GM23338 (cell line): ENCODE measurements at regions not wholly inside any gene's neighbourhood (a gene's known extent, or its start where the extent isn't known, plus 50 kb on each side); places are given as distances from the start of the nearest gene placed in this dataset.

Experiments
- ATAC-seq: fragments of 200-7000 bp; cut with Tn5 transposase; 3 replicates; pipeline ENCODE4 v1.9.1; 2020
- DNase-seq: peaks from one replicate; pipeline ENCODE4 v3.0.0-alpha.2; 2015; ENCODE audit warnings: low spot score
- H2AFZ ChIP-seq: fragments of 200-600 bp; sonication (generic); 2 replicates; pipeline ENCODE4 v1.8.0; 2016; ENCODE audit warnings: antibody characterized with exemption, mild to moderate bottlenecking, moderate library complexity
- H3F3A ChIP-seq: fragments of 200-600 bp; sonication (generic); replicated peaks from 2 replicates; pipeline ENCODE4 v1.8.0; 2017; ENCODE audit warnings: antibody characterized with exemption, mixed run types, low read depth
- H3K27ac ChIP-seq: fragments of 200-600 bp; sonication (generic); 2 replicates; pipeline ENCODE4 v1.6.1; 2016; ENCODE audit warnings: low read depth
- H3K27me3 ChIP-seq: fragments of 200-600 bp; sonication (generic); 2 replicates; pipeline ENCODE4 v1.8.0; 2016; ENCODE audit warnings: mild to moderate bottlenecking, mixed run types, moderate library complexity; ENCODE audit not compliant: insufficient read depth
- H3K36me3 ChIP-seq: fragments of 200-600 bp; sonication (generic); 2 replicates; pipeline ENCODE4 v1.8.0; 2016; ENCODE audit warnings: mild to moderate bottlenecking; ENCODE audit not compliant: insufficient read depth
- H3K4me1 ChIP-seq: fragments of 200-600 bp; sonication (generic); 2 replicates; pipeline ENCODE4 v1.8.0; 2016; ENCODE audit warnings: mild to moderate bottlenecking, moderate library complexity; ENCODE audit not compliant: insufficient read depth
- H3K4me2 ChIP-seq: fragments of 200-600 bp; sonication (generic); 2 replicates; pipeline ENCODE4 v1.7.1; 2017; ENCODE audit warnings: mixed run types
- H3K4me3 ChIP-seq: fragments of 200-600 bp; sonication (generic); 2 replicates; pipeline ENCODE4 v1.6.1; 2016; ENCODE audit warnings: mixed run types
- H3K79me2 ChIP-seq: fragments of 200-600 bp; sonication (generic); replicated peaks from 2 replicates; pipeline ENCODE4 v1.8.0; 2017; ENCODE audit warnings: mild to moderate bottlenecking; ENCODE audit not compliant: insufficient read depth
- H3K9me2 ChIP-seq: fragments of 200-600 bp; sonication (generic); 2 replicates; pipeline ENCODE4 v1.8.0; 2017; ENCODE audit not compliant: insufficient read depth
- H4K20me1 ChIP-seq: fragments of 200-600 bp; sonication (generic); replicated peaks from 2 replicates; pipeline ENCODE4 v1.8.0; 2017; ENCODE audit warnings: mild to moderate bottlenecking; ENCODE audit not compliant: insufficient read depth
- H3K27ac Mint-ChIP-seq: 2 replicates; pipeline ENCODE4 v1.8.0; 2020; ENCODE audit warnings: inconsistent platforms, mild to moderate bottlenecking, moderate library complexity, mixed read lengths
- H3K27me3 Mint-ChIP-seq: 3 replicates; pipeline ENCODE4 v1.8.0; 2022; ENCODE audit warnings: low read depth, mild to moderate bottlenecking, moderate library complexity, mixed read lengths, inconsistent platforms; ENCODE audit not compliant: insufficient read depth, poor library complexity
- H3K36me3 Mint-ChIP-seq: 3 replicates; pipeline ENCODE4 v1.8.0; 2021; ENCODE audit warnings: low read depth, mild to moderate bottlenecking, inconsistent platforms, moderate library complexity, mixed read lengths
- H3K4me1 Mint-ChIP-seq: 3 replicates; pipeline ENCODE4 v1.8.0; 2020; ENCODE audit warnings: mild to moderate bottlenecking, inconsistent platforms, mixed read lengths
- H3K4me3 Mint-ChIP-seq: 3 replicates; pipeline ENCODE4 v1.8.0; 2021; ENCODE audit warnings: moderate library complexity, mild to moderate bottlenecking, inconsistent platforms, mixed read lengths
- H3K9me3 Mint-ChIP-seq: 3 replicates; pipeline ENCODE4 v1.8.0; 2020; ENCODE audit warnings: moderate library complexity, mild to moderate bottlenecking, inconsistent platforms, mixed read lengths
- CREB1 ChIP-seq: fragments of 250-450 bp; sonication (Bioruptor Pico); IDR thresholded peaks from 2 replicates; pipeline ENCODE4 v1.5.0; 2020; ENCODE audit warnings: low read depth, mild to moderate bottlenecking, moderate library complexity
- ETS1 ChIP-seq: IDR thresholded peaks from 2 replicates; pipeline ENCODE4 v1.6.1; 2016; ENCODE audit warnings: antibody characterized with exemption
- EZH2phosphoT487 ChIP-seq: fragments of 200-600 bp; sonication (generic); IDR thresholded peaks from one replicate; pipeline ENCODE4 v1.8.1; 2018; ENCODE audit warnings: antibody characterized with exemption; ENCODE audit not compliant: unreplicated experiment
- JUNB ChIP-seq: IDR thresholded peaks from one replicate; pipeline ENCODE4 v1.6.1; 2016; ENCODE audit warnings: antibody characterized with exemption; ENCODE audit not compliant: unreplicated experiment
- REST ChIP-seq: IDR thresholded peaks from one replicate; pipeline ENCODE4 v1.6.1; 2018; ENCODE audit warnings: antibody characterized with exemption; ENCODE audit not compliant: unreplicated experiment
- ZNF114 ChIP-seq: fragments of 250-450 bp; sonication (Bioruptor Pico); IDR thresholded peaks from 2 replicates; pipeline ENCODE4 v1.5.0; 2020; ENCODE audit warnings: mild to moderate bottlenecking, moderate library complexity
- ZNF331 ChIP-seq: fragments of 250-450 bp; sonication (Bioruptor Pico); IDR thresholded peaks from 2 replicates; pipeline ENCODE4 v1.5.0; 2020; ENCODE audit warnings: low read depth, mild to moderate bottlenecking, moderate library complexity
- TF ChIP-seq, protein P1 (sequence below), 2 experiments: fragments of 200-600 bp in 1 of 2; sonication (generic) in 1 of 2; conservative IDR thresholded peaks; 2 replicates each; pipeline versions ENCODE4 v1.5.1 to v1.6.1; 2016 to 2017; ENCODE audit warnings: antibody characterized with exemption in 2 of 2, low read depth in 2 of 2, mild to moderate bottlenecking in 2 of 2, moderate library complexity in 1 of 2
- TF ChIP-seq, protein P2 (sequence below): fragments of 250-450 bp; sonication (Bioruptor Pico); IDR thresholded peaks from 2 replicates; pipeline ENCODE4 v1.5.0; 2020; ENCODE audit warnings: mild to moderate bottlenecking, moderate library complexity

DNA sequence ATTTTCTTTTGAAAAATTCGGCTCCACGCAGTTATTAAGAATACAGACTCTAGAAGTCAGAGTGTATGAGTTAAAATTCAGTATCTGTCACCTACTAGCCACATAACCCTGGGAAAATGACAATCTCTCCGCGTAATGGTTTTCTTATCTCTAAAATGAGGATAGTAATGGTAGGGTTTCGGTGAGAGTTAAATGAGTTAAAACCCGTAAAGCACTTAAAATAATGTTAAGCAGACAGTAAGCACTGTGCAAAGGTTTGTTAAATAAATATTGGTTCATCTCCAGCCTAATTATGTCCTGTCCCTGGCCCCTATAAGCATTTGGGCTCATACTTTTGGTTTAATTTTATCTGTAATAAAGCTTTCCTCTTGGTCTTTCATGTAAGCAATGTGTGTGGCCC lies 350.8 kb upstream of the GRIA3 start (continued):
- TF ChIP-seq CREB1, result no peak
- TF ChIP-seq REST, result no peak

DNA sequence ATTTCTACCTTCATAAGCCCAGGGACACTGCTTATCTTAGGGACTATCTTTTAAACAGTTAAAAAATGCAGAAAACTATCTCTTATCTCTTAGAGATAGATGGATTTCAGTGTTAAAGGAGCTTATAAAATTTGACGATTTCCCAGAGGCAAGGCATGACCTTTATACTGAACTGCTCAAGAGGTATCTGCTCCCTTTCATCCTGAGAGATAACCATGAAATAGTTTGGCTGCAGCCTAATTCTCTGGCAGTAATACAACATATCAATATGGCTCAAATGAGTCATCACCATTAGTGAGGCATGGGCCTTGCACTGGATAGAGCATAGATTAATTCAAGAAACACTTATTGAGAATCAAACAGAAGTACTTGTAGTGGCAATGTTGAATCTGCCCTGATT lies 348.2 kb upstream of the GRIA3 start:
- no peak for ATAC-seq
- TF ChIP-seq ZNF331 (CRISPR knock-in tag) (no peak), ZNF114 (no peak), REST (no peak), JUNB (no peak), CREB1 (no peak), ETS1 (no peak), EZH2phosphoT487 (no peak)
- TF ChIP-seq, protein P1, sequence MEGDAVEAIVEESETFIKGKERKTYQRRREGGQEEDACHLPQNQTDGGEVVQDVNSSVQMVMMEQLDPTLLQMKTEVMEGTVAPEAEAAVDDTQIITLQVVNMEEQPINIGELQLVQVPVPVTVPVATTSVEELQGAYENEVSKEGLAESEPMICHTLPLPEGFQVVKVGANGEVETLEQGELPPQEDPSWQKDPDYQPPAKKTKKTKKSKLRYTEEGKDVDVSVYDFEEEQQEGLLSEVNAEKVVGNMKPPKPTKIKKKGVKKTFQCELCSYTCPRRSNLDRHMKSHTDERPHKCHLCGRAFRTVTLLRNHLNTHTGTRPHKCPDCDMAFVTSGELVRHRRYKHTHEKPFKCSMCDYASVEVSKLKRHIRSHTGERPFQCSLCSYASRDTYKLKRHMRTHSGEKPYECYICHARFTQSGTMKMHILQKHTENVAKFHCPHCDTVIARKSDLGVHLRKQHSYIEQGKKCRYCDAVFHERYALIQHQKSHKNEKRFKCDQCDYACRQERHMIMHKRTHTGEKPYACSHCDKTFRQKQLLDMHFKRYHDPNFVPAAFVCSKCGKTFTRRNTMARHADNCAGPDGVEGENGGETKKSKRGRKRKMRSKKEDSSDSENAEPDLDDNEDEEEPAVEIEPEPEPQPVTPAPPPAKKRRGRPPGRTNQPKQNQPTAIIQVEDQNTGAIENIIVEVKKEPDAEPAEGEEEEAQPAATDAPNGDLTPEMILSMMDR (conservative IDR thresholded peaks at IDR 0.05; ENCODE audit: low read depth in 2 of 2), result no peak
- TF ChIP-seq, protein P2, sequence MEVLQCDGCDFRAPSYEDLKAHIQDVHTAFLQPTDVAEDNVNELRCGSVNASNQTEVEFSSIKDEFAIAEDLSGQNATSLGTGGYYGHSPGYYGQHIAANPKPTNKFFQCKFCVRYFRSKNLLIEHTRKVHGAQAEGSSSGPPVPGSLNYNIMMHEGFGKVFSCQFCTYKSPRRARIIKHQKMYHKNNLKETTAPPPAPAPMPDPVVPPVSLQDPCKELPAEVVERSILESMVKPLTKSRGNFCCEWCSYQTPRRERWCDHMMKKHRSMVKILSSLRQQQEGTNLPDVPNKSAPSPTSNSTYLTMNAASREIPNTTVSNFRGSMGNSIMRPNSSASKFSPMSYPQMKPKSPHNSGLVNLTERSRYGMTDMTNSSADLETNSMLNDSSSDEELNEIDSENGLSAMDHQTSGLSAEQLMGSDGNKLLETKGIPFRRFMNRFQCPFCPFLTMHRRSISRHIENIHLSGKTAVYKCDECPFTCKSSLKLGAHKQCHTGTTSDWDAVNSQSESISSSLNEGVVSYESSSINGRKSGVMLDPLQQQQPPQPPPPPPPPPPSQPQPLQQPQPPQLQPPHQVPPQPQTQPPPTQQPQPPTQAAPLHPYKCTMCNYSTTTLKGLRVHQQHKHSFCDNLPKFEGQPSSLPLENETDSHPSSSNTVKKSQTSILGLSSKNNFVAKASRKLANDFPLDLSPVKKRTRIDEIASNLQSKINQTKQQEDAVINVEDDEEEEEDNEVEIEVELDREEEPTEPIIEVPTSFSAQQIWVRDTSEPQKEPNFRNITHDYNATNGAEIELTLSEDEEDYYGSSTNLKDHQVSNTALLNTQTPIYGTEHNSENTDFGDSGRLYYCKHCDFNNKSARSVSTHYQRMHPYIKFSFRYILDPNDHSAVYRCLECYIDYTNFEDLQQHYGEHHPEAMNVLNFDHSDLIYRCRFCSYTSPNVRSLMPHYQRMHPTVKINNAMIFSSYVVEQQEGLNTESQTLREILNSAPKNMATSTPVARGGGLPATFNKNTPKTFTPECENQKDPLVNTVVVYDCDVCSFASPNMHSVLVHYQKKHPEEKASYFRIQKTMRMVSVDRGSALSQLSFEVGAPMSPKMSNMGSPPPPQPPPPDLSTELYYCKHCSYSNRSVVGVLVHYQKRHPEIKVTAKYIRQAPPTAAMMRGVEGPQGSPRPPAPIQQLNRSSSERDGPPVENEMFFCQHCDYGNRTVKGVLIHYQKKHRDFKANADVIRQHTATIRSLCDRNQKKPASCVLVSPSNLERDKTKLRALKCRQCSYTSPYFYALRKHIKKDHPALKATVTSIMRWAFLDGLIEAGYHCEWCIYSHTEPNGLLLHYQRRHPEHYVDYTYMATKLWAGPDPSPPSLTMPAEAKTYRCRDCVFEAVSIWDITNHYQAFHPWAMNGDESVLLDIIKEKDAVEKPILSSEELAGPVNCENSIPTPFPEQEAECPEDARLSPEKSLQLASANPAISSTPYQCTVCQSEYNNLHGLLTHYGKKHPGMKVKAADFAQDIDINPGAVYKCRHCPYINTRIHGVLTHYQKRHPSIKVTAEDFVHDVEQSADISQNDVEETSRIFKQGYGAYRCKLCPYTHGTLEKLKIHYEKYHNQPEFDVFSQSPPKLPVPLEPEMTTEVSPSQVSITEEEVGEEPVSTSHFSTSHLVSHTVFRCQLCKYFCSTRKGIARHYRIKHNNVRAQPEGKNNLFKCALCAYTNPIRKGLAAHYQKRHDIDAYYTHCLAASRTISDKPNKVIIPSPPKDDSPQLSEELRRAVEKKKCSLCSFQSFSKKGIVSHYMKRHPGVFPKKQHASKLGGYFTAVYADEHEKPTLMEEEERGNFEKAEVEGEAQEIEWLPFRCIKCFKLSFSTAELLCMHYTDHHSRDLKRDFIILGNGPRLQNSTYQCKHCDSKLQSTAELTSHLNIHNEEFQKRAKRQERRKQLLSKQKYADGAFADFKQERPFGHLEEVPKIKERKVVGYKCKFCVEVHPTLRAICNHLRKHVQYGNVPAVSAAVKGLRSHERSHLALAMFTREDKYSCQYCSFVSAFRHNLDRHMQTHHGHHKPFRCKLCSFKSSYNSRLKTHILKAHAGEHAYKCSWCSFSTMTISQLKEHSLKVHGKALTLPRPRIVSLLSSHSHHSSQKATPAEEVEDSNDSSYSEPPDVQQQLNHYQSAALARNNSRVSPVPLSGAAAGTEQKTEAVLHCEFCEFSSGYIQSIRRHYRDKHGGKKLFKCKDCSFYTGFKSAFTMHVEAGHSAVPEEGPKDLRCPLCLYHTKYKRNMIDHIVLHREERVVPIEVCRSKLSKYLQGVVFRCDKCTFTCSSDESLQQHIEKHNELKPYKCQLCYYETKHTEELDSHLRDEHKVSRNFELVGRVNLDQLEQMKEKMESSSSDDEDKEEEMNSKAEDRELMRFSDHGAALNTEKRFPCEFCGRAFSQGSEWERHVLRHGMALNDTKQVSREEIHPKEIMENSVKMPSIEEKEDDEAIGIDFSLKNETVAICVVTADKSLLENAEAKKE (CRISPR knock-in tag), result no peak

More for the DNA sequence above, 348.2 kb upstream of the GRIA3 start:
- Histone ChIP-seq H3K79me2 (no peaks in the 10 kb centered on the region), H3K4me3 (no peak overlapping the region), H3K27ac (no peak overlapping the region), H3F3A (no peaks in the 10 kb centered on the region), H2AFZ (no peak overlapping the region), H3K36me3 (no peaks in the 10 kb centered on the region), H3K9me2 (no peaks in the 10 kb centered on the region), H4K20me1 (no peaks in the 10 kb centered on the region), H3K4me2 (no peak overlapping the region), H3K27me3 (no peaks in the 10 kb centered on the region), H3K4me1 (no peaks in the 10 kb centered on the region)
- Mint-ChIP-seq H3K27me3 (no peaks in the 10 kb centered on the region), H3K9me3 (no peaks in the 10 kb centered on the region), H3K4me1 (0 out of 3 replicates have a peak, but pooled peaks cover 3% of the 10 kb centered on the region), H3K36me3 (no peaks in the 10 kb centered on the region), H3K4me3 (no peak overlapping the region), H3K27ac (no peak overlapping the region)
- no peak for DNase-seq
